Activated CD4-positive, alpha-beta memory T cell treated with anti-CD3 and anti-CD28 coated beads, Interleukin-2, amount 10 ng/mL, durations not matched to agents 7 days and 5 days (primary cell): ENCODE measurements at regions not wholly inside any gene's neighbourhood (a gene's known extent, or its start where the extent isn't known, plus 50 kb on each side); places are given as distances from the start of the nearest gene placed in this dataset.

Experiments
- CTCF ChIA-PET: fragments of 350-600 bp; sonication (Branson Sonifier 250); formaldehyde crosslinking; loops from one replicate; lab custom pipeline; 2021; ENCODE audit warnings: antibody characterized with exemption, inconsistent platforms; lab: Charles Lee
- POLR2A ChIA-PET: fragments of 350-600 bp; sonication (Branson Sonifier 250); formaldehyde crosslinking; loops from one replicate; lab custom pipeline; 2021; ENCODE audit warnings: antibody characterized with exemption; lab: Charles Lee
- DNase-seq: peaks from one replicate; pipeline ENCODE4 v3.0.0-alpha.2; 2020
- H3K27ac Mint-ChIP-seq: one replicate; pipeline ENCODE4 v1.8.0; 2021; ENCODE audit warnings: mild to moderate bottlenecking, mixed read lengths
- H3K27me3 Mint-ChIP-seq: one replicate; pipeline ENCODE4 v1.8.0; 2021; ENCODE audit warnings: mixed read lengths
- H3K36me3 Mint-ChIP-seq: one replicate; pipeline ENCODE4 v1.8.0; 2021; ENCODE audit warnings: low read depth, mixed read lengths
- H3K4me1 Mint-ChIP-seq: one replicate; pipeline ENCODE4 v1.8.0; 2021; ENCODE audit warnings: mixed read lengths
- H3K4me3 Mint-ChIP-seq: one replicate; pipeline ENCODE4 v1.8.0; 2021; ENCODE audit warnings: mild to moderate bottlenecking, mixed read lengths
- H3K9me3 Mint-ChIP-seq: one replicate; pipeline ENCODE4 v1.8.0; 2021; ENCODE audit warnings: mixed read lengths

- H3K9me3 Mint-ChIP-seq = no peaks in the 10 kb centered on the region
- ChIA-PET CTCF (no interaction called here), POLR2A (no interaction called here)
- H3K4me3 Mint-ChIP-seq = no peak overlapping the region
- H3K27me3 Mint-ChIP-seq = no peaks in the 10 kb centered on the region
- no peaks in the 10 kb centered on the region for H3K4me1 Mint-ChIP-seq
- H3K27ac Mint-ChIP-seq = no peak overlapping the region
- no peak for DNase-seq
- no peaks in the 10 kb centered on the region for H3K36me3 Mint-ChIP-seq
These were observed 199.4 kb upstream of the CDH20 start for GRCh38 chr18:61133783-61134182.

- Mint-ChIP-seq H3K4me1 (no peaks in the 10 kb centered on the region), H3K4me3 (no peak overlapping the region), H3K36me3 (no peaks in the 10 kb centered on the region), H3K9me3 (peaks cover 2% of the 10 kb centered on the region), H3K27me3 (no peaks in the 10 kb centered on the region), H3K27ac (no peak overlapping the region)
- ChIA-PET POLR2A (no interaction called here), CTCF (no interaction called here)
- DNase-seq = no peak
These were observed 196.4 kb upstream of the CDH20 start for GRCh38 chr18:61136711-61137251.

GRCh38 chr18:61141691-61142090, 191.5 kb upstream of the CDH20 start:
- no peaks in the 10 kb centered on the region for H3K27me3 Mint-ChIP-seq
- H3K27ac Mint-ChIP-seq = no peak overlapping the region
- peaks cover 6% of the 10 kb centered on the region for H3K9me3 Mint-ChIP-seq
- H3K4me1 Mint-ChIP-seq = no peaks in the 10 kb centered on the region
- ChIA-PET POLR2A (no interaction called here), CTCF (no interaction called here)
- no peak overlapping the region for H3K4me3 Mint-ChIP-seq
- DNase-seq = no peak
- no peaks in the 10 kb centered on the region for H3K36me3 Mint-ChIP-seq

DNA sequence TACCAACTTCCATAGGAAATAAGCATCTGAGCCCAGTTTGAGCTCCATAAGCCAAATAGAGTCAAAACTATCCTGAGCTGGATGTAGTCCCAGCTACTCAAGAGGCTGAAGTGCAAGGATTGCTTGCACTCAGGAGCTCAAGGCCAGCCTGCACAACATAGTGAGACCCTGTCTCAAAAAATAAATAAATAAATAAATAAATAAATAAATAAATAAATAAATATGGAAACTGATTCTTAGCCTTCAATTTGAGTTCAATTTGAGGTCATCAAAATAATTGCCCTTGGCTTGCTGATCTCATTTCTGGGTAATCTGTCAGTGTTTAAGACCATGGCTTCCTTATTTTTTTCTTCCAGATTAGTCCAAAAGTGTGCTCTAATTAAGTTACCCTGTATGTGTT, 184.9 kb upstream of the CDH20 start:
- H3K36me3 Mint-ChIP-seq = no peaks in the 10 kb centered on the region
- H3K4me1 Mint-ChIP-seq = no peaks in the 10 kb centered on the region
- DNase-seq = no peak
- peaks cover 9% of the 10 kb centered on the region for H3K9me3 Mint-ChIP-seq
- H3K4me3 Mint-ChIP-seq = no peak overlapping the region
- H3K27ac Mint-ChIP-seq = no peak overlapping the region
- POLR2A ChIA-PET = no interaction called here
- no peaks in the 10 kb centered on the region for H3K27me3 Mint-ChIP-seq
- CTCF ChIA-PET = no interaction called here

GRCh38 chr18:61149786-61150185, 183.4 kb upstream of the CDH20 start:
- ChIA-PET CTCF (no interaction called here), POLR2A (no interaction called here)
- H3K36me3 Mint-ChIP-seq = no peaks in the 10 kb centered on the region
- no peaks in the 10 kb centered on the region for H3K4me1 Mint-ChIP-seq
- no peaks in the 10 kb centered on the region for H3K27me3 Mint-ChIP-seq
- peaks cover 5% of the 10 kb centered on the region for H3K9me3 Mint-ChIP-seq
- H3K4me3 Mint-ChIP-seq = no peak overlapping the region
- H3K27ac Mint-ChIP-seq = no peak overlapping the region
- no peak for DNase-seq

DNA sequence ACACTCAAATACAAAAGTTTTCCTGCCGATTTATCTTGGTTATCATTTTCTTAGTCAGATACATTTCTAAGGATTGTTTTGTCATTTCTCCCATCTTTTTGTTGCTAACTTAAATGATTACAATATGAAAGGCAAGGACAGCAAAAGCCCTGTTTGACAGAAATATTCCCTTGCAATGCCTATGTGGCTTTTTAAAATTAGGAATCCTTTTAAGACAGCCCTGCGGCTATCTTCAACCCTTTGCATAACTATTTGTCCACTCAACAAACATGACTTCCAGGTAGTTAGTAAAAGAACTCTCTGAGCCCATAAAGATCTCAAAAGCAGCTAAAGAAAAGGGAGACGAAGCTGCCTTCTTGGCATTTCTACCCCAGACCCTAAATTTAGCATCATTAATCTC, 179.7 kb upstream of the CDH20 start:
- CTCF ChIA-PET = no interaction called here
- Mint-ChIP-seq H3K27ac (no peak overlapping the region), H3K4me1 (no peaks in the 10 kb centered on the region), H3K4me3 (no peak overlapping the region), H3K27me3 (no peaks in the 10 kb centered on the region), H3K9me3 (peaks cover 5% of the 10 kb centered on the region), H3K36me3 (no peaks in the 10 kb centered on the region)
- POLR2A ChIA-PET = no interaction called here
- no peak for DNase-seq

DNA sequence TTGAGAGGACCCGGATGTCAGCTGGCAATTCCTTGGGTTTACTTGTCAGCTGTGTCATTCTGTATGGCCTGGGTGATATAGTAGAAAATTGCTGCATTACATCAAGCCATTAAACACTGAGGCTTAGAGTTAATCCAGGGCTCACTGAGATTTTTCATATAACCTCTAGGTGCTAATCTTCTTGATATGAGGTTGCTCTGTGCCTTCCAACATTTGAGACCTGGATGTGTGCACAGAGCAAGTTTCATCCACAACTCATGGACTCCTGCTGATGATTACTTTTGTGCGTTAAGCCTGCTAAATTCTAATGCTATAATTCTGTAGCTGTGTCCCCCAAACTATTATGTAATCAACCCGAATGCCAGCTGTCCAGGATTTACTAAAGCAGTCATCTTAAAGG, 178.4 kb upstream of the CDH20 start:
- ChIA-PET POLR2A (no interaction called here), CTCF (no interaction called here)
- Mint-ChIP-seq H3K27ac (no peak overlapping the region), H3K9me3 (peaks cover 5% of the 10 kb centered on the region), H3K27me3 (no peaks in the 10 kb centered on the region), H3K4me1 (no peaks in the 10 kb centered on the region), H3K4me3 (no peak overlapping the region), H3K36me3 (no peaks in the 10 kb centered on the region)
- DNase-seq = no peak

- Mint-ChIP-seq H3K27me3 (no peaks in the 10 kb centered on the region), H3K4me1 (no peaks in the 10 kb centered on the region), H3K27ac (no peak overlapping the region), H3K9me3 (peaks cover 5% of the 10 kb centered on the region), H3K36me3 (no peaks in the 10 kb centered on the region), H3K4me3 (no peak overlapping the region)
- no peak for DNase-seq
- CTCF ChIA-PET = no interaction called here
- POLR2A ChIA-PET = no interaction called here
These were observed 177.6 kb upstream of the CDH20 start for GRCh38 chr18:61155586-61155985.

- Mint-ChIP-seq H3K9me3 (peaks cover 2% of the 10 kb centered on the region), H3K36me3 (no peaks in the 10 kb centered on the region), H3K4me1 (no peaks in the 10 kb centered on the region), H3K27me3 (no peaks in the 10 kb centered on the region), H3K27ac (no peak overlapping the region), H3K4me3 (no peak overlapping the region)
- ChIA-PET CTCF (no interaction called here), POLR2A (no interaction called here)
- no peak for DNase-seq
These were observed 175.8 kb upstream of the CDH20 start for GRCh38 chr18:61157451-61157850.

DNA sequence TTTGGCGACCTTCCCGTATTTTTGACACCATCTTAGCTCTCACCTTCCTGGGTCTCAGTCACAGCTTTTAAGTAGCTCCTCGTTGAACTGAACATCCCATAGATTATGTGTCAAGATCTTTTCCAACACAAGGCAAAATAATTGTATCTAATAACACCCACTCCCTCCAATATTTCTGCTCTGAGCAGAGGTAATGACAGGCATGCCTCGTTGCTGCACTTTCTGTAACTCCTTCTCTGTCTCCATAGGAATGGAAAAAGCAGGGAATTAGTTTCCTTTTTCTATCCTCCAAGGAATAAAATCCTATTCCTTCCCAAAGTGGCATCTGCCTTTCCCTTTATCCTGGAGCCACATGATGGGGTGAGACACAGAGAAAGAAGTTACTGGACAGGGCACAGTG, 174.0 kb upstream of the CDH20 start:
- Mint-ChIP-seq H3K4me1 (no peaks in the 10 kb centered on the region), H3K9me3 (peaks cover 2% of the 10 kb centered on the region), H3K36me3 (no peaks in the 10 kb centered on the region), H3K4me3 (no peak overlapping the region), H3K27ac (no peak overlapping the region), H3K27me3 (no peaks in the 10 kb centered on the region)
- POLR2A ChIA-PET = no interaction called here
- CTCF ChIA-PET = no interaction called here
- DNase-seq = no peak

GRCh38 chr18:61164321-61164720, 168.9 kb upstream of the CDH20 start:
- Mint-ChIP-seq H3K36me3 (no peaks in the 10 kb centered on the region), H3K4me3 (no peak overlapping the region), H3K27me3 (no peaks in the 10 kb centered on the region), H3K27ac (no peak overlapping the region), H3K4me1 (no peaks in the 10 kb centered on the region), H3K9me3 (peaks cover 3% of the 10 kb centered on the region)
- CTCF ChIA-PET = no interaction called here
- DNase-seq = no peak
- POLR2A ChIA-PET = no interaction called here

- ChIA-PET CTCF (no interaction called here), POLR2A (no interaction called here)
- Mint-ChIP-seq H3K27ac (no peak overlapping the region), H3K27me3 (no peaks in the 10 kb centered on the region), H3K36me3 (no peaks in the 10 kb centered on the region), H3K4me3 (no peak overlapping the region), H3K9me3 (peaks cover 4% of the 10 kb centered on the region), H3K4me1 (no peaks in the 10 kb centered on the region)
- no peak for DNase-seq
These were observed 165.3 kb upstream of the CDH20 start for GRCh38 chr18:61167902-61168301.

- no peaks in the 10 kb centered on the region for H3K27me3 Mint-ChIP-seq
- ChIA-PET CTCF (no interaction called here), POLR2A (no interaction called here)
- DNase-seq = no peak
- H3K27ac Mint-ChIP-seq = no peak overlapping the region
- H3K4me3 Mint-ChIP-seq = no peak overlapping the region
- no peaks in the 10 kb centered on the region for H3K36me3 Mint-ChIP-seq
- peaks cover 4% of the 10 kb centered on the region for H3K9me3 Mint-ChIP-seq
- H3K4me1 Mint-ChIP-seq = no peaks in the 10 kb centered on the region
These were observed 163.8 kb upstream of the CDH20 start for GRCh38 chr18:61169386-61169785.

- H3K27me3 Mint-ChIP-seq = no peaks in the 10 kb centered on the region
- no peaks in the 10 kb centered on the region for H3K4me1 Mint-ChIP-seq
- no peak overlapping the region for H3K27ac Mint-ChIP-seq
- no peaks in the 10 kb centered on the region for H3K36me3 Mint-ChIP-seq
- H3K9me3 Mint-ChIP-seq = peaks cover 4% of the 10 kb centered on the region
- no peak for DNase-seq
- CTCF ChIA-PET = no interaction called here
- no peak overlapping the region for H3K4me3 Mint-ChIP-seq
- POLR2A ChIA-PET = no interaction called here
These were observed 160.6 kb upstream of the CDH20 start for GRCh38 chr18:61172624-61173023.
